Spleen (tissue), 7 donors: ENCODE measurements at regions not wholly inside any gene's neighbourhood (a gene's known extent, or its start where the extent isn't known, plus 50 kb on each side); places are given as distances from the start of the nearest gene placed in this dataset.

ENCODE experiments used
- POLR2A ChIP-seq, 3 donors: fragments of 450-650 bp; IDR thresholded peaks; one replicate each; pipeline ENCODE4 v1.5.1; 2017; ENCODE audit warnings: antibody characterized with exemption in 3 of 3, mild to moderate bottlenecking in 1 of 3
- POLR2AphosphoS5 ChIP-seq, 3 donors: sonication (generic); formaldehyde crosslinking; IDR thresholded peaks; one replicate each; pipeline ENCODE4 v1.5.1; 2017; ENCODE audit warnings: antibody characterized with exemption in 3 of 3
- TF ChIP-seq, protein P1 (sequence below), 11 experiments: fragments of 200-600 bp in 7 of 11; fragments of 450-650 bp in 4 of 11; sonication (generic) in 4 of 11; IDR thresholded peaks in 8 of 11; conservative IDR thresholded peaks in 3 of 11; 1 replicate in 7 of 11; 2 replicates in 4 of 11; pipeline versions ENCODE4 v1.4.0 to v1.8.0; 2016 to 2021; ENCODE audit warnings: antibody characterized with exemption in 11 of 11, inconsistent platforms in 4 of 11, mild to moderate bottlenecking in 1 of 11
- donor health status: DM: no; HTN: no; CAD: no; lungs with moderate emphysema.
- donor health status: DM: no; HTN: no; CAD: no.
- donor health status: DM: no; HTN: no; CAD: no.

- TF ChIP-seq POLR2AphosphoS5 (IDR thresholded peaks at IDR 0.05) (no peak), POLR2A (IDR thresholded peaks at IDR 0.05) (no peak)
- TF ChIP-seq, protein P1, sequence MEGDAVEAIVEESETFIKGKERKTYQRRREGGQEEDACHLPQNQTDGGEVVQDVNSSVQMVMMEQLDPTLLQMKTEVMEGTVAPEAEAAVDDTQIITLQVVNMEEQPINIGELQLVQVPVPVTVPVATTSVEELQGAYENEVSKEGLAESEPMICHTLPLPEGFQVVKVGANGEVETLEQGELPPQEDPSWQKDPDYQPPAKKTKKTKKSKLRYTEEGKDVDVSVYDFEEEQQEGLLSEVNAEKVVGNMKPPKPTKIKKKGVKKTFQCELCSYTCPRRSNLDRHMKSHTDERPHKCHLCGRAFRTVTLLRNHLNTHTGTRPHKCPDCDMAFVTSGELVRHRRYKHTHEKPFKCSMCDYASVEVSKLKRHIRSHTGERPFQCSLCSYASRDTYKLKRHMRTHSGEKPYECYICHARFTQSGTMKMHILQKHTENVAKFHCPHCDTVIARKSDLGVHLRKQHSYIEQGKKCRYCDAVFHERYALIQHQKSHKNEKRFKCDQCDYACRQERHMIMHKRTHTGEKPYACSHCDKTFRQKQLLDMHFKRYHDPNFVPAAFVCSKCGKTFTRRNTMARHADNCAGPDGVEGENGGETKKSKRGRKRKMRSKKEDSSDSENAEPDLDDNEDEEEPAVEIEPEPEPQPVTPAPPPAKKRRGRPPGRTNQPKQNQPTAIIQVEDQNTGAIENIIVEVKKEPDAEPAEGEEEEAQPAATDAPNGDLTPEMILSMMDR (IDR thresholded peaks at IDR 0.05 in 8 of 11, conservative IDR thresholded peaks at IDR 0.05 in 3 of 11), result no peak
Measured at GRCh38 chr17:53186001-53186400, 636.7 kb upstream of the KIF2B start.
